ENCODE measurements at regions not wholly inside any gene's neighbourhood (a gene's known extent, or its start where the extent isn't known, plus 50 kb on each side); places are given as distances from the start of the nearest gene placed in this dataset.

- Histone ChIP-seq H3K4me3 (no peak overlapping the region), H3K27ac (no peak overlapping the region), H3K36me3 (no peaks in the 10 kb centered on the region), H3K4me1 (no peaks in the 10 kb centered on the region), H3K27me3 (no peaks in the 10 kb centered on the region), H3K9me3 (no peaks in the 10 kb centered on the region)
- no peak for TF ChIP-seq CTCF (IDR thresholded peaks at IDR 0.05)
- TF ChIP-seq POLR2A (IDR thresholded peaks at IDR 0.05) = no peak
- 68% methylated on average over 5 of the region's 5 CpGs for WGBS (ENCODE audit: insufficient coverage, low coverage, low lambda C conversion rate, missing lambda C conversion rate)
- ATAC-seq = no peak
- DNase-seq = no peak
- intact Hi-C loops (cut with DNase I) = no loop called here
These were observed 130.6 kb upstream of the KCNJ16 start for GRCh38 chr17:69944406-69944805.

DNA sequence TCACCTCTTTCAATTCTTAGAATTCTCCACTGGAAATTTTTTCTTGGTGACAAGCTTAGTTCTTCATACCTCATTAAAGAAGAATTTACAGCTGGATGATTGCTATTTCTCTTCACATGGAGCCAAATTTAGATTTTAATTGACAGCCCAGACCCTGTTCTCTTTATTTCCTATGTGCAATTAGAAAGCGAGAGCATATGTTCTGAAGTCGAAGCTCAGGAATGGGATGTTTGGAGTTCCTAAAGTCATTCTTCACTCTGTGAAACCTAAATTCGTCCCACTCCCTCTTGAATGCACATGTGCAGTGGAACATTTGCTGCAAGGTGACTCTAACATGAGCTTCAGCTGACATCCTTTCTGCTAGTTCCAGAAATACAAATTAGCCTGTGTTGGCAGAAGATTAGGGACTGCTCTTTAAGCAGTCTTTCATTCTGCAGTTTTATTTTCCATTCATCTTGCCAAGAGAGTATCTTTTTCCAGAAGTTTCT lies 129.3 kb upstream of the KCNJ16 start:
- no peak for TF ChIP-seq CTCF (IDR thresholded peaks at IDR 0.05)
- TF ChIP-seq POLR2A (IDR thresholded peaks at IDR 0.05) = no peak
- no peaks in the 10 kb centered on the region for H3K9me3 ChIP-seq
- H3K36me3 ChIP-seq = no peaks in the 10 kb centered on the region
- intact Hi-C loops (cut with DNase I) = no loop called here
- DNase-seq (no peak), ATAC-seq (no peak)
- WGBS (ENCODE audit: insufficient coverage, low coverage, low lambda C conversion rate, missing lambda C conversion rate) = 48% methylated on average over 3 of the region's 3 CpGs
- H3K4me1 ChIP-seq = no peaks in the 10 kb centered on the region
- no peaks in the 10 kb centered on the region for H3K27me3 ChIP-seq
- H3K4me3 ChIP-seq = no peak overlapping the region
- H3K27ac ChIP-seq = no peak overlapping the region

DNA sequence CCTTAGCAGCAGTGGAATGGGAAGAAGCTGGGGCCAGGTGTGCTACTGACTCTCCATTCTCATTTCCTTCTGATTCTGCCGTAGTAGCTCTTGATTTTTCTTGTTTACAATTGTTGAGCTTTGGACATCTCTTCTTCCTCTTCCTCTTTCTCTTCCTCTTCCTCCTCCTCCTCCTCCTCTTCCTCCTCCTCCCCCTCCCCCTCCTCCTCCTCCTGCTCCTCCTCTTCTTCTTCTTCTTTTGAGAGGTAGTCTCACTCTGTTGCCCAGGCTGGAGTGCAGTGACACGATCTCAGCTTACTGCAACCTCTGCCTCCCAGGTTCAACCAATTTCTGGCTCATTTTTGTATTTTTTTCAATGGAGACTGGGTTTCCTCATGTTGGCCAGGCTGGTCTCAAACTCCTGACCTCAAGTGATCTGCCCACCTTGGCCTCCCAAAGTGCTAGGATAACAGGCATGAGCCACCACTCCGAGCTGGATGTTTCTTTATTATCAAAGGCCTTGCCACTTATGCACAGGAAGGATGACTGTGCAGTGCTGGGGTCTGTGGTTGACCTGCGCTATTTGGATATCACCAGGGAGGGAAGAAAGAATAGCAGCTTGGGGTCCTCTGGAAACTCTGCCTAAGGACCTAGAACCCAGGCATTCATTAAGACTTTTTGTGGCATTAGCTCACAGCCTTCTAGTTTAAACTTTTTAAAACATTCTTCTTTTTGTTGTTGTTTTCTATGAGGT lies 127.8 kb upstream of the KCNJ16 start:
- H3K36me3 ChIP-seq = no peaks in the 10 kb centered on the region
- no peaks in the 10 kb centered on the region for H3K4me1 ChIP-seq
- no peak for DNase-seq
- intact Hi-C loops (cut with DNase I) = no loop called here
- H3K27me3 ChIP-seq = no peaks in the 10 kb centered on the region
- no peak for TF ChIP-seq CTCF (IDR thresholded peaks at IDR 0.05)
- H3K4me3 ChIP-seq = no peak overlapping the region
- WGBS (ENCODE audit: insufficient coverage, low coverage, low lambda C conversion rate, missing lambda C conversion rate) = 39% methylated on average over 3 of the region's 4 CpGs
- no peak for ATAC-seq
- H3K9me3 ChIP-seq = no peaks in the 10 kb centered on the region
- no peak overlapping the region for H3K27ac ChIP-seq

- TF ChIP-seq POLR2A (IDR thresholded peaks at IDR 0.05) (no peak), CTCF (IDR thresholded peaks at IDR 0.05) (no peak)
- H3K4me1 ChIP-seq = no peaks in the 10 kb centered on the region
- no peak for DNase-seq
- no peaks in the 10 kb centered on the region for H3K36me3 ChIP-seq
- intact Hi-C loops (cut with DNase I) = no loop called here
- no peak overlapping the region for H3K4me3 ChIP-seq
- no peak overlapping the region for H3K27ac ChIP-seq
- 64% methylated on average over 1 of the region's 1 CpG for WGBS (ENCODE audit: insufficient coverage, low coverage, low lambda C conversion rate, missing lambda C conversion rate)
- ATAC-seq = no peak
- no peaks in the 10 kb centered on the region for H3K27me3 ChIP-seq
- no peaks in the 10 kb centered on the region for H3K9me3 ChIP-seq
These were observed 126.6 kb upstream of the KCNJ16 start for GRCh38 chr17:69948406-69948805.

DNA sequence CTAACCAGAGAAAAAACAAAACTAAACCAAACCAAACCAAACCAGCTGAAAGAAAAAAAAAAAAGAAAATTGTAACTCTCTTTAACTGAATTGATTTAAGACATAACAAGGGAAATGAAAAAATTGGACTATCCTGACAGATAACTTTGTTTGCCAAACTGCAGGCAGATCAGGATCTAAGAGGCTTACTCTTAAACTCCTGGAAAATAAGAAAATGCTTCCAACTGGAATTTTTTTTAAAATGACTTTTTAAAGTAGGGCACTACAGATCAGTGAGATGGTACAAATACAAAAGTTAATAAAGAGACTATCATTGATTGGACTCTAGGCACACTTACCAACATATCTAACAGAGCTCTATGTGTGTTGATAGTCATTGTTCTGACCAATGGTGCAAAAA lies 125.5 kb upstream of the KCNJ16 start:
- no peak for TF ChIP-seq POLR2A (IDR thresholded peaks at IDR 0.05)
- no peak for TF ChIP-seq CTCF (IDR thresholded peaks at IDR 0.05)
- Histone ChIP-seq H3K9me3 (no peaks in the 10 kb centered on the region), H3K4me1 (no peaks in the 10 kb centered on the region), H3K27me3 (no peaks in the 10 kb centered on the region), H3K4me3 (no peak overlapping the region), H3K27ac (no peak overlapping the region), H3K36me3 (no peaks in the 10 kb centered on the region)
- no peak for DNase-seq
- intact Hi-C loops (cut with DNase I) = no loop called here
- no peak for ATAC-seq
